Superior temporal gyrus (tissue), 1 donor: ENCODE measurements at regions not wholly inside any gene's neighbourhood (a gene's known extent, or its start where the extent isn't known, plus 50 kb on each side); places are given as distances from the start of the nearest gene placed in this dataset.

ENCODE experiments used
- DNase-seq: peaks from one replicate; pipeline ENCODE4 v3.0.0-alpha.2; 2016; ENCODE audit errors: extremely low spot score

DNA sequence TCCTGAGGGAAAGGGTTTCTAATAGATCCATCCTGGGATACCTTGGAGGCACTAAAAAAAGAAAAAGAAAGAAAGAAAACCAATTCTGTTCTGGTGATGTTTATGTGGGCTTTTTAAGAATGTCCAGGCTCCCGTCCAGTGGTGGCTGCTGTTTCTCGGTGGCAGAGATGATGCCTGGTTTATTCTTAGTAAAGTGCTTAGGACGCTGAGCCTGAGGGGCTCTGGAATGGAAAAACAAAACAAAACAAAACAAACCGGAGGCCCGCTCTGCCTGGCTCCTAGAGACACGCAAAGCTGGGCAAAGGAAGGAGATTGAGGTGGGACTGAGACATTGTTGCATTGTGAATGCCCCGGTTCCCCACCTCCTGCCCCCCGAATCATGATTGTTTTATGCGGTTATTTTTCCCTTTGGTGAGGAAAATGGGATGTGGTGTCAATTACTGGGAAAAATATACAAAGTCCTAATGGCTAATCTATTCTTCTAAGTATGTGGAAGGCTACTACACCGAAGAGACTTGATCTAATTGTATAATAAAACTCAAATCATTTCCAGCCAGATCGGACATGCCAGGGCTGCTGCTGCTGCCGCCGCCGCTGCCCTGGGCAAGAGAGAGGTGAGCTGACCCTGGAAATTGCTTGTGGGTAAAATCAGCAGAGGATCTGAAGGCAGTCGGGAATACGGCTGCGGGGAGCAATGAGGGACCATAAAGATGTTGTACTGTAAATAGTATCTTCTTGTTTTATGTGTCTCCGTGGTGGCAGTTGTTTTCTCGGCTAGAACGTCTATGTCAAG lies 644.9 kb downstream of the CCDC171 start:
- DNase-seq: no peak

DNA sequence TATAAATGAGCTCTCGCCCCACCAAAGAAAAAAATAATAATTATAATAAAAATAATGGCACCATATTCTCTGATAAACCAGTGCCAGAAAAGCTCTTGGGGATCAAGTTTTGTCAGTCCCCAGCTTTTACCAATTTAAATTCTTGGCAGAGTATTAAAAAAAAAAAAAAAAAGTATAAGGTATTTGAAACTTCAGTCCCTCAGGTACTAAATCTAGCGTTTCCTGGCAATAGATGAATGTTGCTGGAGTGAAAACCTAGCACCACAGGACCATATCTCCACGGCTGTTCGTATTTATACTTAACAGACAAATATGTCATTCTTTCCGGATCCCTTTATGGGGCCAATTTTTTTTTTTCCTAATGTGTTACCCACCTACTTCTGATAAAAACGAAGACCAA lies 646.2 kb downstream of the CCDC171 start:
- DNase-seq: no peak

DNA sequence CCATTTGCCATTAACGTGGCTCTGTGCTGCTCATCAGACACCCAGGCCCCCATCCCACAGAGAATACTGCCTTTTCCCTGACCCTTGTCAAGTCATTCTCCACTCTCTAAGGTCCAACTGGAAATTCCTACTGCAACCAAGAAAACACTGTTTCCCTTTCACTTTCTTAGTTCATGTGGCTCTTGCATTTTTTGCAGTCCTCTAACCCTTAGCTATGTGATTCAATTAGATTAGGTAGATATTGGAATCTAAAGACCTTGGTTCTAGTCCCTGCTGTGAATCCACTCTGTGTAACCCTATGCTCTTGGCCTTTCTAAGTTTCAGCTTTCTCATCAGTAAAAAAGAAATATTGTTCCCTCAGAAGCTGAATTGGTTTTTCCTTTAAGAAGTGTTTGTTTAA lies 649.4 kb downstream of the CCDC171 start:
- DNase-seq: no peak

DNA sequence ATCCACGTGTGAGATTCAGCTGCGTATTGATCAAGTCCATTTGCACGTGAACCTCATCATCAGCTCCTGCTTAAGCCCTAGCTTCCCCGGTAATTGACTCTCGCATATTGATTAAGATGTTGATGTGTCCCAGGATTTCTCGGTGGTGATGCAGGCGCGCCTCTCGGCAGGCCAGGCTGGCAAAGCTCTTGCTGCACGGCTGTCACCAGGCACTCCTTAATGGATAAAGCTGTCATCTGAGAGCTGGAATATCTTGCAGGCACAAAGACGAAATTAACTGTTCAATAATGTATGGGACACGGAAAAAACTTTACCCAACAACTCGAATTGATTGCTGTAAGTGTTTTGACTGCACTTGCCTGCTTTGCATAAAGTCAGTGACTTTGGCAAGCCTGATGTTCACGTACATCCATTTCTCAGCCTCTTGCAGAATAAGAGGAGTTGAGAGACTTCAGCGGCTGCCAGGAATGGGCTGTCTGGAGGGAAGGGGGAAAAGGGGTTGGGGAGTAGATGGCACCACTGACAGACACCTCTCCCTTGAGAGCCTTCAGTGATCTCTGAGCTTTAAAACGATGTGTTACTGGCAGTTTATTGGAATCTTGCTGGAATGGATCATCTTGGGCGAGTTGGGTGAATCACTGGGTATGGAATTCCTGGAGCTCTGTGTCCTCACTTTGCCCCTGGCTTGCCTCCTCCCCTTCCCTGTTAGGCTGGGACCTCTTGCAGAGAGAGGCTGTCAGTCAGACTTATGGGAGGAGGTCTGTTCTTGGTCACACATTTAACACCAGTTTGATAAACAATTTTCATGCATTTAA lies 650.3 kb downstream of the CCDC171 start:
- no peak for DNase-seq

DNA sequence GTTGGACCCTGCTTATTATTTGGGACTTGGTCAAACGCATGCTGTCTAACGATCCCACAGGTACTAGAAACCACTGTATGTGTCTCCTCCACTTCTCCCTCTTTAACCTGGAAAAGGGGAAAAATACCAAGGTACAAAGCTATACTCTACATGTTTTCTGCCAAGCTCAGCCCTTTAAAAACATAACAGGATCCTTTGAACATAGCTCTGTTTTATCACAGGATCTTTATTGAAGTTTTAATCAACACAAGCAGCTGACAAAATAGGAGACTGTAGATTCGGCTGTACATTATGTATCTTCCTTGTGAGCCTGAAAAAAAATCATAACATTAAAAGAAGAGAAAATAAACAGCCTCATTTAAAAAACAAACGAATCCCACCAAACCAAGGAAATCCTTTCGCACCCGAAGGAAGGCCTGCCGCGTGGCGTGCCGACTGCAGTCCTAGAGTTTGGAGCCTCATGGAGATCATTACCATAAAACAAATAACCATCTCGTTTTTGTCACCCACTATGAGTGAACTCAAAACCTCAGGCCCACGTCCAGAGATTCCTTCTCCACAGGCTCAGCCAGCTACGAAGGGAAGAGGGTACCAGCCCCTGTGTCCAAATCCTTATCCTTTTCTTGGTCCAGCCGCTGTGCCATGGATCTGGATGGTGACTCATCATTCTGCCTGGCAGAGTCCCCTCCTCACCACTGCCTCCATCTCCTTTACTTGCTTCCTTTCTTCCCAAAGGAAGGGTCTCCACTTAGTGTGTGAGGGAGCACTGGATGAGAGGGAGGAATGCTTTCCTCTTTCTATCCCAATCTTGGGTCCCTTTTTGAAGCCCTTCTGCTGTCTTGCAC lies 651.1 kb downstream of the CCDC171 start:
- DNase-seq: no peak

DNA sequence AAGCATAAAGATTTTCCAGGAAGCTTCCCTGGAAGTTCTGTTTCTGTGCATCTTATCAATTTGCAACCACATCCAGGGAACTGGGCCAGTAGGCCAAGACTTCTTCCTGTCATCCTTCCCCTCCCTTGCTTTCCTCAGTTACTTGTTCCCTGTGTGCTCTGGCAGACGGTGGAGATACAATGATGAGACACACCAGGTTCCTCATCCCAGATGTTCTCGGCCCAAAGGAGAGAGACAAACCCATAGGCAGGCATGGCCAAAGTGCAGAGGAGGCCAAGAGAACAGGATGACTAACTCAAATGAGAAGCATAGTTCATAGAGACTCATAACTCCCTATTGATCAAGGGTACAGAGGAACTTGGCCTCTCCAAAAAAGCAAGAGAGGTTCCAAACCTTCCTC lies 652.6 kb downstream of the CCDC171 start:
- DNase-seq: no peak

DNA sequence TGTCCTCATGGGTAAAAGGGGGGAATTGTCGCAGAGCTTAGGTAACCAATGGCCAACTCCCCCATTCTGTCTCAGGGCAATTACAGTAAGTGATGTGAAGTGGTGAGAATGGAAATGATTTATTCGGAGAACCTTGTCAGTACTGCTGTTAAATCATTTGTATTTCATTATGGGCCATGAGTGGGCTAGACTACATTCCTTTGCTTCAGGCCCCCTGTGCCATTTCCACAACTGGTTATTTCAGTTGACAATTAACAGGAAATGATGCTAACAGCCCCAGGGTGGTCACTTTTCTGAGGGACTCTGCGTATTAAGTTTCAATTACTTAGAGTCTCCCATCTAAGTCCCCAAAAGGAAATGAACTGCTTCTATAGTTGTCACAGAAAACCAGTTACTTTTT lies 653.7 kb downstream of the CCDC171 start:
- DNase-seq: no peak

DNA sequence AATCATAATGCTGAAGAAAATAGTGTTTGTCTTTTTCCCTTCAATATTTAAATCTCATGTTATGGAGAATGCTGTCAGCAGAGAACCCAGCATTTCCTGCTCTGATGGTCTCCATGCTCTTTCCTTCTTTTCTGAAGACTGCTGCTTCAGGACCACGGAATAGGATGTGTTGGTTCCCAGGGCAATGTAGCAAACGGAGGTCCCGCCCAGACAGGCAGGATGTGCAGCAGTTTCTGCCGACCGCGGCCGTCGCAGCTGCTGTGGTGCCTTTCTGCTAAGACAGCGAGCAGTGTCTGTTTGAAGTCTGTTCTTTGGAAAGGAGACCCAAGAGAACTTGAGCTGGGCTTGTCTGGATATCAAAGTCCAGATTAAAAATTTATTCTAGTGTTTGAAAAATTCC lies 654.3 kb downstream of the CCDC171 start:
- no peak for DNase-seq

DNA sequence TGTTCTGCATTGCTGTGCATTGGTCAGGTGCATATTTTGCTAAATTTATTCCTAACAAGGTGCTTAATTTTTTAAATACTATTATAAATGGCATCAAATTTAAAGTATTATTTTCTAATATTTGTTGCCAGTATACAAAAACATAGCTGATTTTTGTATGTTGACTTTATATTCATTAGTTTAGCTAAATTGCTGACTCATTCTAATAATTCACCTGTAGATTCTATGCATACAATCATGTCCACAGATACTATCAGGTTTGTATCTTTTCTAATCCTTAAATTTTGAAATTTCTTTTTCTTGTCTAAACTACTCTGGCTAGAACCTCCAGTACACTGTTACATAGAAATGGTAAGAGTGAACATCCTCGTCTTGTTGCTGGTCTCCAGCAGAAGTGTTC lies 657.6 kb downstream of the CCDC171 start:
- no peak for DNase-seq

DNA sequence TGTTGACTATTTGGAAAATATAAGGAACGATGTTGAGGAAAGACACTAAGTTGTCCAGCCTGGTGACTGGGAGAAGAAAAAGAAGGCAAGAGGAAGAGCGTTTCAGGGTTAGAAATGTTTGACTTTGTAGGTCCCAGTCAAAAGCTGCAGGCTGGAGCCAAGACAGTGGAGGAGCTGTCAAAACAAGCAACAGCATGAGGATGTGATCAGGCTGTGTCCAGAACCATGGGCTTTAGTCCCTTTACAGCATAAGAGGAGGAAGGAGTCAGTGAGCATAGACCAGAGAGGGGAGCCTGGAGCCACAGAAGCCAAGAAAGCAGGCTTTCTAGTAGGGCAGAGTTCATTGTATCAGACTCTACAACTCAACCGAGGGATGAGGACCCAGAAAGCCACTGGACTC lies 658.5 kb downstream of the BNC2 start:
- DNase-seq: no peak

DNA sequence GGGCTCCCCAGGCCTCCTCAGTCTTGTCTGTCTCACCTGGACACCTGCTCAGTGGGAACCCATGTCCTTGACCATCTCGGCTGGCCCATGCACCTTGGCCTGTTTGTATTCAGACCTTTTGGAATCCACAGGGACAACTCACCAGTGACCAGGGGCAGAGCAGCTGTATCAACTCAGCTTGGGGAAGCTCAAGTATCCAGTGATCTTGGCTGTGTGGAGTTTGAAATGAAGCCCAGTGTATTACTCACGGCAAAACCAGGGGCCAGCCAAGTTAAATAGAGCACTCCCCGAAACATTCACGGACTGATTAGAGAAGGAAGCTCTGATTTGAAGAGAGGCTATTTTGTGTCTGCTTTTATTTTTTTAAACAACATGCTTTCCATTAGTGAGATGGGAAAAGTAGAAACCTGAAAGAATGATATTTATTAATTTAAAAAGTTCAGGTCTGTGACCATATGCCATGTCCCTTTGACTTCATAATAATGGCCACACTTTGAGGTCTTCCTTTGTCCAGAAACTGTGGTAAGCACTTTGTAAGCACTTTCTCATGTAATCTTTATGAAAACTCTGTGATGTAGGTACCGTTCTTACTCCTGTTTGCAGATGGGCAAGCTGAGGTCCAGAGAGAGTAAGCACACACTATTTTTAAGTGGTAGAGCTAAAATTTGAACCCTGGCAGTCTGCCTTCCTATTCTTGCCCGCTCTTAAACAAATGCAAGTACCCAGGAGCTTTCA lies 656.5 kb downstream of the BNC2 start:
- DNase-seq: no peak

DNA sequence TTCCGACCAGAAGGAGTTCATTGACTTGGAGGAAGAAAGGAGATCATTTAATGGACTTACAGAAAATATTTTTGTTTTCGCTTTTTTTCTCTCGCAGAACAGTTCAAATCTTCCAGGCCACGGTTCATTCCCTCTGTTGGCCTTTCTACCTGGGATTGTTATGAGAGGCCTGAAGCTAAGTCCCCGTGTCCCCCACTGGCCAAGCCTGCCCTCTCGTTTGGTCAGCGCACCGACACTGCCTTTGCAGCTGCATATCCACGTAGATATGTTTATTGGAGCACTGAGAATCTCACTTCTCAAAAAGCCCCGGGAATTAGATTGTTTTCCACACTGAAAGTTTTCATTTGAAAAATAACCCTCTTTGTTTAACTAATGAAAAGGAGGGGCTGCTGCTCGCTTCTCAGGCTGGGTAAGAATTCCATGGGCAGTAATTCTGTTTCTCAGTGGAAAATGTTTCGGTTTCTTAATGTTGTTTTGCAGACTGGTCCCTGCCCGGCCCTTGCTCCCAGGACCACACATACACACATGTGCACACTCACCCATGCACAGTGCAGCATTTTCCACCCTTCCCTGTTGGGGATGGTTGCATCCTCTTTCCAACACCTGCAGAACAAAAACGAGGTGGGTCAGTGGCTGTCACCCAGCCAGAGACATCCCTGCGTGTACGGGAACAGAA lies 655.7 kb downstream of the BNC2 start:
- no peak for DNase-seq

DNA sequence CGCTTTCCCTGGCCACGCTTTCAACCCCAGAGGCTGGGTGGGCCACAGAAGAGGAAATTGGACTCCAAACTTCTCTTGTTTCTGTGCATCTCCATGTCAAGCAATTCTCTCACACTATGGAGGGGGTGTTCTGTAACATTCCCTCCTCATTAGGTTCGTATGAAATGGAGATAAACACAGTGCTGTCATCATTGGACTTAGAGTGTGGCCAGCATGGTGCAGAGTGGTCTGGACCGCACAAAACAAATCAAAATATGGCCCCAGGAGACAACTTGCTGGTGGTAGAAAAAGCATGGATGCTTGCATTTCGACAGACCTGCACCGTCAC lies 655.2 kb downstream of the BNC2 start:
- DNase-seq: no peak

DNA sequence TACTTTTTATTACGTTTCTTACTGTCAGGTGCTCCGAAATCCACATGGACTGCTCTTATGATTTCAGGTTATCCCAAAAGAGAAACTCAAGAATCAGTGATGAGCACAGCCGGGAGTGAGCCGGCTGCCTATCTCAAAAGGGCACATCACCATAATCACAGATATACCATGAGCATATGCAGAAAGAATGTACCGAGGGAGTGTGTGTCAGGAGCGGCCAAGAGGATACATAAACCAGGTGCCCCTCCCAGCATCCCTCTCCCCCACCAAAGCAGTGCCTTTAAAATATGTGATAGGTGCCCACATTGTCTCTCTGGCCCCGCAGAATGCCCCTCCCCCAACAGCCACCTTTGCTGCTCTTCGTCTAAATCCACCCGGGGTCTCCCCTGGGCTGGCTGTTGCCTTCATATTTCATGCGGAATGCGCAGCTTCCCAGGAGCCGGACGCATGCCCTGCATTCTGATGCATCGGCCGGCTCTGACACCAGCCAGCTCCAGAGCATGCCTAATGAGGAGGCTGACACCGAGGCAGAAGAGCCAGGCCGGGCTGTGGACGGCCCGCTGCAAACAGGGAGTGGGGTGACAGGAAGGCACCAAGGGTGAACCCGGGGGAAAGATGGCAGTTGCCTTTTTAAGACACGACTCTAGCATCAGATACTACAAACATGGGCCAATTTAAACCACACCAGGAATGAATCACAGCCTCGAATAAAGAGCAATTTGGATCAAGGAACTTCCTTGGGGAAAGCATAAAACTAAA lies 652.3 kb downstream of the BNC2 start:
- no peak for DNase-seq

DNA sequence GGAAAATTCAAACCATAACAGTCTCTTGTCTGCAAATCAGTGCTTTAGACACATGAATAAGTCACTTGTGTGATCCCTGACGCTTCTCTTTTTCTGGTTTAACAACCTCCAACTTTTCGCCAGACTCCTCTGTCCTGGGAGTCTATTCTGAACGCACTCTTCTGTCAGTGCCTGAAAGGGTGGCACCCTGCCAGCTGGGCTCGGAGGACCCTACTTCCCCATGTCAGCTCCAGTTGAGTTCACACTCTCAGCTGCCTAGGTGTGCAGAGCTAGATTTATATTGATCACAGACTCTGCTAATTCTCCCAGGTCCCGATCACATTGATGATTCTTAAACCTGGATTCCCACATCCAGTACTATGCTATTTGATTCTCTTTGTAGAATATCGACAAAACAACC lies 649.1 kb downstream of the BNC2 start:
- DNase-seq: no peak

DNA sequence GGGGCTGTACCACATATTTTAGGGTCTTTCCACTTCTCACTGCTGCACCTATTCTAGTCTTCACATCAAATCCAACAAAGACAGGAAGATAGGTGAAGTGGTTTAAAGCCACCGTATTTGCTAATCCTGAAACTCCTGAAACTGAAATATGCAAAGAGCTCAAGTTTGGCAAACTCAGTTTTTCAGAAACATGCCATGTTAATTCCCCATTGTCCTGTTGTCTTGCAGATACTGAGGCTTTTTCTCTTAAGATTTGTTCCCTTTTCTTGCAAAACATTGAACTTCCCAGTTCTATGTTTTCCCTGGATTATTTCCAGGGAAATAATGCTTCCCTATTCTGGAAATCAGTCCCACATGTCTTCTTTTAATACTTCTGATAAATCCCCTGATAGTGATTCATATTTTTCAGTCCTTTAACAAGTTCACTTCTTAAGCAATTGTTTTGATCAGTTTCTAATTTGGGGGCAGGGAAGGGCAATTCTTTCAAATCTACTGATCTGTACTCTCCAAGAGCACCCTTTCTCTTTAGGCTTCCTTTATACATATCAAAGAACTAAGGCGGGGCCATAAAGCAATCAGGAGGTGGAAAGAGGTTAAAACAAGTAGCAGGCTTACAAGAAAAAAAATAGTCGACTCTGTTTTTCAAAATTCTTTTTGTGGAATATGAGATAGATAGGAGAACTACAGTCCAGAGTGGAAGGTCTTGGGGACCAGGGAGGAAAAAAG lies 648.5 kb downstream of the BNC2 start:
- DNase-seq: no peak

DNA sequence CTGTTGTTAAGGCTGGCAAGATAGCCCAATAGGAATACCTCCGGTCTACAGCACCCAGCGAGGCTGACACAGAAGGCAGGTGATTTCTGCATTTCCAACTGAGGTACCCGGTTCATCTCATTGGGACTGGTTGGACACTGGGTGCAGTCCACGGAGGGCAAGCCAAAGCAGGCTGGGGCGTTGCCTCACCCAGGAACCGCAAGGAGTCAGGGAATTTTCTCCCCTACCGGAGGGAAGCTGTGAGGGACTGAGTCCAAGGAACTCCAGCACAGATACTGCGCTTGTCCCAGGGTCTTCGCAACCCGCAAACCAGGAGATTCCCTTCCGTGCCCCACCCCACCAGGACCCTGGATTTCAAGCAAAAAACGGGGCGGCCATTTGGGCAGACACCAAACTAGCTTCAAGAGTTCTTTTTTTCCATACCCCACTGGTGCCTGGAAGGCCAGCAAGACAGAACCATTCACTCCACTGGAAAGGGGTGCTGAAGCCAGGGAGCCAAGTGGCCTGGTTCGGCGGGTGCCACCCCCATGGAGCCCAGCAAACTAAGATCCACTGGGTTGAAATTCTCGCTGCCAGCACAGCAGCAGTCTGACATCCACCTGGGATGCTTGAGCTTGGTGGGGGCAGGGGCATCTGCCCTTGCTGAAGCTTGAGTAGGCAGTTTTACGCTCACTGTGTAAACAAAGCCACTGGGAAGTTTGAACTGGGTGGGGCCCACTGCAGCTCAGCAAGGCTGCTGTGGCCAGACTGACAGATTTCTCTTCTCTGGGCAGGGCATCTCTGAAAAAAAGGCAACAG lies 647.2 kb downstream of the BNC2 start:
- no peak for DNase-seq

DNA sequence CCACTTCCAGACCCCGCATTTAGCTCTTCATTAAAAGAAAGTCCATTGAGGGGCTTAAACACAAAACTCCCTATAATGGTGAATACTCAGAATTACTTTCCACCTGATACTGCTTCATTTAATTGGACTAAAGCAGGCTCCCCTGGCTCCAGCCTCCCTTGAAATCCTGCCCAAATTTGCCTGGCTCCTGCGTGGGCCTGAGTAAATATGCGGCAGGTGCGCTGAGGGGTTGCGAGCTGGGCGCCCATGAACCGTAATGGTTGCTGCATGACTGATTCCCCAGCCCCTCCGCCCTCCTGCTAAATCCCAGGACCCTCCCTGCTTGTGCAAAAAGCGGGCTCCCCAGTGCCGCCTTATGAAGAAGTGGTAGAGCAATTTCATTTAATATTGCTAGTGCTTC lies 639.7 kb downstream of the BNC2 start:
- DNase-seq: no peak

DNA sequence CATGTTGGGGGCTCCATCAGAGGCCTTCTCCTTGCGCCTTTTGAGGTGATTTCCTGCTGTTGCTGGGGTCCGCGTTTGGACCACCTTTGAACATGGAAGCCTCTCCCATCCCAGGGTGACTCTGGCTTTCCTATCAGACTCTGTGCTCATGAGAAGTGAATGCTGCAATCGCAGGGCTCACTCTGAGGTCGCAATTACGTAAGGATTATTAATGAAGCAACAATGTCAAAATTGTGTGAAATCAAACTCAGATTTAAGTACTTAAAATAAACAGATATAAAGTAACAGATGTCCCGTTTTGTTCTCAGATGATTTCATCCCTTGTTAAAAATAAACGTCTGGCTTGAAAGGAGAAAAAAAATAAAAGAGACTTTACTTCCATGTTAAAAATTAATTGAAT lies 634.2 kb downstream of the BNC2 start:
- no peak for DNase-seq
